SK-N-MC (cell line): ENCODE measurements at regions not wholly inside any gene's neighbourhood (a gene's known extent, or its start where the extent isn't known, plus 50 kb on each side); places are given as distances from the start of the nearest gene placed in this dataset.

Experiments
- EZH2 ChIP-seq: fragments of 200-600 bp; sonication (generic); IDR thresholded peaks from one replicate; pipeline ENCODE4 v1.6.1; 2017; ENCODE audit warnings: antibody characterized with exemption
- FOXP2 ChIP-seq: optimal IDR thresholded peaks from 2 replicates; pipeline ENCODE3; 2011; ENCODE audit warnings: mild to moderate bottlenecking, moderate library complexity; ENCODE audit not compliant: insufficient read depth; ENCODE audit errors: extremely low read length, control extremely low read depth
- POLR2AphosphoS5 ChIP-seq: IDR thresholded peaks from 2 replicates; pipeline ENCODE4 v1.6.1; 2012; ENCODE audit warnings: mild to moderate bottlenecking, low read depth, low read length, borderline replicate concordance

DNA sequence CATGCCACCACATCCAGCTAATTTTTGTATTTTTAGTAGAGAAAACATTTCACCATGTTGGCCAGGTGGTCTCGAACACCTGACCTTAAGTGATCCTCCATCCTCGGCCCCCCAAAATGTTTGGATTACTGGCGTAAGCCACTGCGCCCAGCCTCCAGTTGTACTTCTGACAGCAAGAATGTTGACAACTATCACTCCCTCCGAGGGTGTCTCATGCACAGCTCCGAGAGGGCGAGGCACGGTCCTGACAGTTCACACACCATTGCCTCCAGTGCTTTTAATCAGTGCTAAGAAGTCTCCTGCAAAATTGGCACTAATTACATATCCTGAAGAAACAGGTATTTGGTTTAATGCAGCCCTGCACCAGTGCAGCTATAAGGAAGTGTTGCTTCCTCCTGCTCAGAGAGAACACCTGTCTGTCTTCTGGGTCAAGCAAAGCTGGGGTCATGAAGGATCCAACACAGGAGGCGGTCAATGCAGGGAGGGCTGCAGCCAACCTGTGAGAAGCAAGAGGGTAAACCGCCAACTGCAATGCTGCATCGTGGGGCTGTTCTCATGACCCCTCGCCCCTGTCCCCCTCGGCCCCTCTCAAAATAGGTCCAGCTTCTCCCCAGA is 184.0 kb downstream of the MED10 start:
- TF ChIP-seq EZH2 (no peak), POLR2AphosphoS5 (no peak), FOXP2 (no peak)
